K562 (cell line): ENCODE measurements at regions not wholly inside any gene's neighbourhood (a gene's known extent, or its start where the extent isn't known, plus 50 kb on each side); places are given as distances from the start of the nearest gene placed in this dataset.

Experiments
- ATAC-seq: fragments of 200-7000 bp; cut with Tn5 transposase; 3 replicates; pipeline ENCODE4 v1.9.1; 2020; ENCODE audit warnings: moderate library complexity
- BruUV-seq: library from RNA; stranded (reverse); fragments of 400-500 nt; replicated peaks from 2 replicates; lab custom pipeline; 2021; lab: Mats Ljungman, UMichigan
- CTCF ChIA-PET: fragments of 300-600 bp; formaldehyde crosslinking; extraction: SDS; loops from one replicate; lab custom pipeline; 2021; ENCODE audit warnings: low intra/inter-chr PET ratio; lab: Yijun Ruan, JAX
- POLR2A ChIA-PET: fragments of 300-600, 350-650 bp; sonication (Branson Sonifier 250); formaldehyde crosslinking; extraction: SDS; loops from one replicate; lab custom pipeline; 2021; ENCODE audit warnings: antibody characterized with exemption, inconsistent platforms; lab: Yijun Ruan, JAX
- DNase-seq, 4 experiments: peaks; one replicate each; pipeline versions ENCODE4 v3.0.0 to v3.0.0-alpha.2; 2011 to 2018; ENCODE audit warnings: low spot score in 3 of 4, mixed read lengths in 3 of 4; ENCODE audit errors: extremely low read depth in 1 of 4
- FAIRE-seq: peaks from 2 replicates; lab custom pipeline; 2011; peaks lifted over from hg19 to GRCh38; lab: Jason Lieb, UNC
- H2AFZ ChIP-seq: 2 replicates; pipeline ENCODE4 v1.6.0; 2011; ENCODE audit warnings: low read depth, low read length, control low read depth, inconsistent platforms
- H3K27ac ChIP-seq: fragments of 200-600 bp; 3 replicates; pipeline ENCODE4 v1.8.0; 2011; ENCODE audit warnings: low read depth, mild to moderate bottlenecking, control low read depth, inconsistent platforms, low read length, moderate library complexity, mixed read lengths; ENCODE audit errors: extremely low read depth
- H3K27me3 ChIP-seq, 2 experiments: fragments of 300-600 bp in 1 of 2; 2 replicates in 1 of 2; 3 replicates in 1 of 2; pipeline versions ENCODE4 v1.6.0 to v1.8.0; 2011; ENCODE audit warnings: inconsistent platforms in 2 of 2, low read length in 2 of 2, mild to moderate bottlenecking in 1 of 2, mixed read lengths in 1 of 2, moderate library complexity in 1 of 2; ENCODE audit not compliant: control insufficient read depth in 2 of 2, insufficient read depth in 2 of 2
- H3K36me3 ChIP-seq: fragments of 300-600 bp; 3 replicates; pipeline ENCODE4 v1.8.0; 2011; ENCODE audit warnings: mild to moderate bottlenecking, low read length, inconsistent platforms; ENCODE audit not compliant: control insufficient read depth, insufficient read depth
- H3K4me1 ChIP-seq, 2 experiments: fragments of 200-600 bp in 1 of 2; replicated peaks in 1 of 2; 2 replicates in 1 of 2; 3 replicates in 1 of 2; pipeline versions ENCODE4 v1.5.1 to v1.8.0; 2011; ENCODE audit warnings: inconsistent platforms in 2 of 2, low read length in 2 of 2, mild to moderate bottlenecking in 1 of 2, mixed read lengths in 1 of 2, moderate library complexity in 1 of 2; ENCODE audit not compliant: control insufficient read depth in 2 of 2, insufficient read depth in 2 of 2
- H3K4me2 ChIP-seq: 2 replicates; pipeline ENCODE4 v1.6.1; 2011; ENCODE audit warnings: low read length, control low read depth, inconsistent platforms, mixed read lengths; ENCODE audit not compliant: insufficient read depth
- H3K4me3 ChIP-seq: fragments of 200-600 bp; sonication (generic), shearing (Covaris generic); 2 replicates; pipeline ENCODE4 v1.5.1; 2016; ENCODE audit warnings: control low read depth, inconsistent platforms
- H3K79me2 ChIP-seq: fragments of 200-600 bp; 3 replicates; pipeline ENCODE4 v1.8.0; 2011; ENCODE audit warnings: low read length, inconsistent platforms; ENCODE audit not compliant: control insufficient read depth, insufficient read depth
- H3K9ac ChIP-seq, 2 experiments: 2 replicates each; pipeline versions ENCODE4 v1.6.0 to v1.6.1; 2011; ENCODE audit warnings: low read depth in 2 of 2, low read length in 2 of 2, control low read depth in 1 of 2, inconsistent platforms in 1 of 2, mild to moderate bottlenecking in 1 of 2, mixed read lengths in 1 of 2; ENCODE audit not compliant: insufficient read depth in 1 of 2
- H3K9me1 ChIP-seq: one replicate; pipeline ENCODE4 v1.6.0; 2011; ENCODE audit warnings: inconsistent platforms, mild to moderate bottlenecking, low read length, moderate library complexity; ENCODE audit not compliant: control insufficient read depth, insufficient read depth
- H3K9me3 ChIP-seq: replicated peaks from 2 replicates; pipeline ENCODE4 v1.5.1; 2011; ENCODE audit warnings: low read depth, low read length, inconsistent platforms; ENCODE audit not compliant: control insufficient read depth, insufficient read depth
- H4K20me1 ChIP-seq: replicated peaks from 2 replicates; pipeline ENCODE4 v1.6.1; 2011; ENCODE audit warnings: low read length, inconsistent platforms, mixed read lengths; ENCODE audit not compliant: control insufficient read depth, insufficient read depth
- BRF2 ChIP-seq: IDR thresholded peaks from 3 replicates; pipeline ENCODE4 v1.6.1; 2011; ENCODE audit warnings: borderline replicate concordance, mild to moderate bottlenecking; ENCODE audit not compliant: insufficient read length, insufficient read depth
- CBX3 ChIP-seq, 2 experiments: IDR thresholded peaks; 1 replicate in 1 of 2; 2 replicates in 1 of 2; pipeline ENCODE4 v1.6.1; 2012; ENCODE audit warnings: inconsistent platforms in 2 of 2, low read length in 2 of 2, borderline replicate concordance in 1 of 2, control low read depth in 1 of 2
- GTF2A2 ChIP-seq: IDR thresholded peaks from 2 replicates; pipeline ENCODE4 v1.6.1; 2016; ENCODE audit warnings: mild to moderate bottlenecking, missing genetic modification characterization, missing compliant biosample characterization
- HINFP ChIP-seq: fragments of 450-650 bp; conservative IDR thresholded peaks from 2 replicates; pipeline ENCODE4 v1.6.1; 2016; ENCODE audit warnings: missing genetic modification characterization, low read depth, mild to moderate bottlenecking, control low read depth, missing compliant biosample characterization
- POLR3G ChIP-seq: IDR thresholded peaks from 2 replicates; pipeline ENCODE4 v1.6.1; 2011; ENCODE audit not compliant: insufficient read length, insufficient replicate concordance; ENCODE audit errors: extremely low read depth
- TRIM24 ChIP-seq, 2 experiments: fragments of 450-650 bp; IDR thresholded peaks; 2 replicates each; pipeline ENCODE4 v1.6.1; 2016
- TRIM28 ChIP-seq: fragments of 450-650 bp; IDR thresholded peaks from 2 replicates; pipeline ENCODE4 v1.6.1; 2017
- VEZF1 ChIP-seq: fragments of 200-800 bp; sonication (Bioruptor generic); IDR thresholded peaks from 2 replicates; pipeline ENCODE4 v1.6.1; 2017; ENCODE audit warnings: missing genetic modification characterization, missing compliant biosample characterization
- XRCC3 ChIP-seq: fragments of 450-650 bp; IDR thresholded peaks from 2 replicates; pipeline ENCODE4 v1.6.1; 2017; ENCODE audit warnings: mild to moderate bottlenecking, moderate library complexity
- ZEB2 ChIP-seq: fragments of 450-650 bp; IDR thresholded peaks from 2 replicates; pipeline ENCODE4 v1.6.1; 2016
- ZFP1 ChIP-seq: fragments of 450-650 bp; formaldehyde crosslinking; IDR thresholded peaks from 2 replicates; pipeline ENCODE4 v1.4.0; 2020; ENCODE audit warnings: mild to moderate bottlenecking, mixed read lengths
- ZNF280A ChIP-seq: fragments of 450-650 bp; IDR thresholded peaks from 2 replicates; pipeline ENCODE4 v1.6.1; 2018; ENCODE audit warnings: mild to moderate bottlenecking, low read depth; ENCODE audit not compliant: partially characterized antibody
- ZNF592 ChIP-seq: fragments of 450-650 bp; IDR thresholded peaks from 2 replicates; pipeline ENCODE4 v1.6.1; 2017; ENCODE audit warnings: antibody characterized with exemption, mild to moderate bottlenecking
- in situ Hi-C: fragments of 300-500 bp; cut with MboI; formaldehyde crosslinking; loops from 4 replicates; pipeline ENCODE4 v1.15.0; 2018; ENCODE audit warnings: inconsistent platforms, mixed read lengths
- intact Hi-C: fragments of 100-400 bp; cut with micrococcal nuclease; formaldehyde crosslinking; loops from 2 replicates; pipeline ENCODE4 v1.14.2; 2022

GRCh38 chr1:181163662-181164061, 75.2 kb downstream of the IER5 start:
- no peak overlapping the region for H3K4me2 ChIP-seq
- FAIRE-seq (no peak), ATAC-seq (no peak), DNase-seq (no peak)
- no peaks in the 10 kb centered on the region for H3K79me2 ChIP-seq
- peaks cover 15% of the 10 kb centered on the region for H3K9me3 ChIP-seq
- H4K20me1 ChIP-seq: no peaks in the 10 kb centered on the region
- POLR2A ChIA-PET: interaction anchor here (0.6 to 1.9 kb wide), 5 partner anchors 10 to 646 kb away, joined by 3 to 6 read pairs (median 3); no protein-coding TSS in a partner anchor
- H3K36me3 ChIP-seq: no peaks in the 10 kb centered on the region
- H3K27me3 ChIP-seq: no peaks in the 10 kb centered on the region
- intact Hi-C loops: no loop called here
- H3K27ac ChIP-seq: no peak overlapping the region
- CTCF ChIA-PET: interaction anchor here (1.3 kb wide), 1 partner anchor 80 kb away, joined by 7 read pairs; no protein-coding TSS in a partner anchor
- H3K9ac ChIP-seq: no peak overlapping the region
- H3K4me1 ChIP-seq: peaks cover 10 to 13% of the 10 kb centered on the region in 2 experiments
- BruUV-seq: no TSS peak
- in situ Hi-C loops: loop anchor here (25.0 kb wide), 2 partner anchors 526 to 901 kb away; partner anchors contain the start of gene XPR1
- no peaks in the 10 kb centered on the region for H3K9me1 ChIP-seq
- no peak overlapping the region for H2AFZ ChIP-seq
- H3K4me3 ChIP-seq: no peak overlapping the region
- TF ChIP-seq ZFP1 (CRISPR knock-in tag): peak; percentile 99
- peak; percentile 93 for TF ChIP-seq ZNF280A
- no peak for TF ChIP-seq GTF2A2 (tag)
- TF ChIP-seq TRIM28: peak; percentile 92
- peak; percentile 54; the same call in 1 of the 2 replicates for TF ChIP-seq ZEB2
- TF ChIP-seq BRF2: no peak
- TF ChIP-seq VEZF1 (CRISPR knock-in tag): no peak
- peak; percentile 21; the same call in 1 of the 2 replicates for TF ChIP-seq XRCC3
- TF ChIP-seq HINFP (tag): no peak
- no peak for TF ChIP-seq ZNF592
- peak in 1 of 2 experiments; percentile 86; a peak in 2 of 3 replicates for TF ChIP-seq CBX3 (IDR thresholded peaks at IDR 0.05; ENCODE audit: borderline replicate concordance in 1 of 2, low read length in 2 of 2)
- no peak for TF ChIP-seq POLR3G
- TF ChIP-seq TRIM24 (IDR thresholded peaks at IDR 0.05): peak in 1 of 2 experiments; percentile 58; a peak in 1 of 4 replicates
